NCI-H2171 (cell line): ENCODE measurements at regions not wholly inside any gene's neighbourhood (a gene's known extent, or its start where the extent isn't known, plus 50 kb on each side); places are given as distances from the start of the nearest gene placed in this dataset.

Source experiments
- DNase-seq: peaks from one replicate; lab custom pipeline; 2025; lab: John Stamatoyannopoulos, UW

DNA sequence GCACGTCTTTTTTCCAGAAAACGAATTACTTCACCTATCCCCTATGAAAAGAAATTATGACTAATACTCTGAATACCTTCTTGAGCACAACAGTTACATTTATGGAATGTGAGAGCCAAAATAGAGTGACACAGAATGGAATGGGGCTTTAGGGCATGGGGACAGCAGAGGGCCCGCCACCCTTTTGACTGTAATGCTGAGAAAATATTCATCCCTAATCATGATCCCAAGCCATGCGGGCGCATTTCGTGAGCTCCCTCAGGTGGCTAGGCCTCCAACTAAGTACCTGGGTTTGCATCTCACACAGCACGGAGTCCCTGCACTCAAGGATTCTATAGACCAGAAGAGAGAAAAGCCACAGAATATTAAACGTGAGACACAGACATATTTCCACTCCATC is 212.6 kb downstream of the SOD2 start:
- DNase-seq, result no peak

DNA sequence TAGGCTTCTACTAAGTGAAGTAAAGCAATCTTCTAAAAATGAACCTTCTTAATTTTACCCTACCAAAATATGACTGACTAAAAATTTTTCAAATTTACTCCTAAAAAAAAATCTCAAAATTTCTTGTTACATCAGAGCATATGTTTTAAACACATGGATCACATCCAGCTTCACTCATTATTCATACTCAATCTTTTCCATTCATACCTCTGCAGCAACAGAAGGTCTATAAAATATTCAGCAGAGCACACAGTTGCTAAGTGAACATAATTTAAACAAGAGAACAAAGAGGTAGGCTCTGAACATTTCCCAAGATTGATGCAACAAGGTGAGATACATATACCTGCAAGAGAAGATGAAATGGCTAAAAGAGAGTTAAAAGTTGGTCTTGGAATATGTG is 213.9 kb downstream of the SOD2 start:
- no peak for DNase-seq

DNA sequence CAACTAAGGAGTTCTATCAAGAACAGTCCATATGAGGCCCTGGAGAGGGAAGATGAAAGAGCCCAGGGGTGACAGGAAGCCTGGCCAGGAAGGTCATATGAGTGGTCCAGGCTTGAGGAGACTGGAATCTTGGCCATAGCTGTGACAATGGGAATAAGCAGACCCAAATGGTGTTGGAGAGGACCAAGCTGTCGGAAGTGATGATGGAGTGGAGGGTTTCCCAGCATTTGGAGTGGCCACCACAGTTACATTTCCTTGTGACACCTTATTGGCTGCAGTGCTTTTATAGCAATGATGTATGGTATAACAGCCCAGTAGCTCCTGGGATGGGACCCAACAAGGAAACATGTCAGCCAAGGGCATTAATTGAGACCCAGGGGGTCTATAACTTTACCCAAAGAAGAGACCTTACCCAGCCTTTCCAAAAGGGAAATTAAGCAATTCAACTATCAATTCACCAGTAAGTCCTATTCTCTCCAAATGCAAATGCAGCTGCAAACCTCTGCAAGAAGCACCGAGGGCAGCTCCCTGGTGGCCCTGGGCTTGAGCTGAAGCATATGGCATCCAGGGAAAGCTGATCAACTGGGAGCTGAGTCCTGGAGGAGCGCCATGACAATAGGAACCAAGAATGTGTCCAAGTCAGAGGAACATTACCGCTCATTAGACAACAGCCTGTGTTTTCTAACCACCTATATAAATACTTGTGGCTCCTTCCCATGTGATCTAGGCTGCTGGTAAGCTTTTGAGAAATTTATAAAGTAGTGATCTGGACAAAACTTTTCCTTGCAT is 219.4 kb downstream of the SOD2 start:
- no peak for DNase-seq

DNA sequence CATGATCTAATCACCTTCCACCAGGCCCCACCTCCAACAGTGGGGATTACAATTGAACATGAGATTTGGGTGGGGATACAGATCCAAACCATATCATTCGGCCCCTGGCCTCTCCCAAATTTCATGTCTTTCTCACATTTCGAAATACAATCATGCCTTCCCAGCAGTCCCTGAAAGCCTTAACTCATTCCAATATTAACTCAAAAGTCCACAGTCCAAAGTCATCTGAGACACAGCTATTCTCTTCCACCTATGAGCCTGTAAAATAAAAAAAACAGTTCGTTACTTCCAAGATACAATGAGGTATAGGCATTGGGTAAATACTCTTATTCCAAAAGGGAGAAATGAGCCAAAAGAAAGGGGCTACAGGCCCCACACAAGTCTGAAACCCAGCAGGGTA is 222.6 kb downstream of the SOD2 start:
- no peak for DNase-seq

DNA sequence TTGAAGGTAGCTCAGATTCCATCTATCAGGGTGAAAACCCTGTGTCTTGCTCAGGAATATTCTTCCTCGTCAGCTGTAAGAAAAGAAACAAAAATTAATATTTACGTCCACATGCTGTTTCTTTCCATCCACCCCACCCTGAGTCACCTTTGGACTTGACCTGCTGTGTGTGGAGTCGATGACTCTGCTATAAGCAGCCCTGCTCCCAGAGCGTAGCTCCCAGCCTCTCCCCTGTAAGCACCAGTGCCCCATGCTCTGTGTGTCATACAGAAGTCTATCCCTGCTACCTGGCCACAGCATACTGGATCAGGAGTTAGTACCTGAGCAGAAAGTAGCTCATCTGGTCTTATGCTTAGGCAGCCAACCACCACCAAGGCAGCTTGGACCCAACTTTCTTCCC is 223.6 kb downstream of the SOD2 start:
- no peak for DNase-seq

DNA sequence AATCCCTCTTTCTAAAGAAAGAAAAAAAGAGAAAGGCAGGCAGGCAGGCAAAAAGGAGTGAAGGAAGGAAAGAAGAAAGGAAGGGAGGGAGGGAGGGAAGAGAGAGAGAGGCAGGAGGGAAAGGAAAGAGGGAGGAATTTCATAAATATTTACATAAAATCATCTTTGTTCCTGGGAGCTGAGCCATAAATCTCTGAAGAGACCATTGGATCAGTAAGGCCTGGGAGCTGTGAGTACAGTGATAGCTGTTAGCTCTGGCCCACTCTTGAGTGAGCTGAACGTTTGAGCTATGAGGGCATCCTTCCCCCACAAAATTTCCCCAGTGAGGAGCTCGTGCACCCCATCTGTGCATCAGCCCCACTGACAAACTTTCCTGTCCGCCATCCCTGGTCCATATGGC is 224.0 kb downstream of the SOD2 start:
- DNase-seq, result no peak

DNA sequence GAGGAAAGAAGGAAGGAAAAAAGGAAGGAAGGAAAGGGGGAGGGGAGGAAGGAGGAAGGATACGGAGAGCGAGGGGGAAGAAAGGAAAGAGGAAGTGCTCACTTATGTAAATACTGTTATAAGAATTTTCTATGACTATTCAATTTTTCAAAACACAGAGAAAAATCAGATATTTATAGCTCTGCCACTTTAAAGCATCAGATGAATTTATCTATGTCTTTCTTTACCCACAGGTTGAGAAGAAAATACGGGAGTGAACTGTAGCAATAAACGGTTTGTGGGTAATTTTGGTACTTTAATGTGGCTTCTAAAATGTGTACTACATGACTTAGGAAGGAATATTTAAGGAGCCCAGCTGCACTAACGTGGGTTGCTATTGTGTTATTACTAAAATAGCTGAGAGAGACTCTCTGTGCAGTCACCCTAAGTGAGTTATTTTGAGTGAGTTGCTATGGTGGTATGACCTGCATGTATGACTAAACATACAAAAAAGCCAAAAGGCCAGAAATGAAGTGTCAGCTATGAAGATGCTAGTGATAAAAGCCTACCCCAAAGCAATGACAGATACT is 225.5 kb downstream of the SOD2 start:
- DNase-seq, result no peak

DNA sequence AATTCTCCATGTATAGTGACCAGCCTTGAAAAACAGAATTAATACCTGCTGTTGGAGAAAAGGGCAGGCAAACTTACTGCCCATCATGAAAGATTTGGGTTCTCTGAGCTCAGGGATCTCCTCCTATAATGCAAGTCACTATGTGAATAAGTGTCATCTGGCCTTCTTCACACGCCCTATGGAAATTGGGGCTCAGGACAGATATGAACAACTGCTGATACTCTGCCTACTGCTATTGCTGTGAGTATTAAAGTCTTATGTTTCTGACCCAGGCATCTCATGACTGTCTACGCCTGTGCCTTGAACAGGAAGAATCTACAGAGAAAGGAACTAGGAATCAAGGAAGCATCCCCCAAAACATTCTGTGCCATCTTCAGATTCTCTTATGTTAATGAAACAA is 226.1 kb downstream of the SOD2 start:
- no peak for DNase-seq

DNA sequence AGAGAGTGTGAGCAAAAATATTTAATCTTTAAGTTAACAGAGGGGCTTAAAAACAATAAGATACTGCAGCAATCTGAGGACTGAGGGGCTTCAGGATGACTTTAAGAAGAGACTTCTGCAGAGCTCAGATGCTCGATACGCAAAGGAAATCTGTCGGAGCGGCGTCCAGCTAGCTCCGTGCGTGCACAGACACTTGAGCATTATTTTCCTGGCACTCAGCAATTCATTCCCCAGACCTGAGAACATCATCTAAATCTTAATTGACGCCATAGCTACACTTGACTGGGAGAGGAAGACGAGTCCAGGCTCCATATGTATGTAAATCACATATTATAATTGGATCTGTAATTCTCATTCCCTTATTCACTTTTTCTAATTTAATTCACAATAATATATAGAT is 228.2 kb downstream of the SOD2 start:
- DNase-seq, result no peak

DNA sequence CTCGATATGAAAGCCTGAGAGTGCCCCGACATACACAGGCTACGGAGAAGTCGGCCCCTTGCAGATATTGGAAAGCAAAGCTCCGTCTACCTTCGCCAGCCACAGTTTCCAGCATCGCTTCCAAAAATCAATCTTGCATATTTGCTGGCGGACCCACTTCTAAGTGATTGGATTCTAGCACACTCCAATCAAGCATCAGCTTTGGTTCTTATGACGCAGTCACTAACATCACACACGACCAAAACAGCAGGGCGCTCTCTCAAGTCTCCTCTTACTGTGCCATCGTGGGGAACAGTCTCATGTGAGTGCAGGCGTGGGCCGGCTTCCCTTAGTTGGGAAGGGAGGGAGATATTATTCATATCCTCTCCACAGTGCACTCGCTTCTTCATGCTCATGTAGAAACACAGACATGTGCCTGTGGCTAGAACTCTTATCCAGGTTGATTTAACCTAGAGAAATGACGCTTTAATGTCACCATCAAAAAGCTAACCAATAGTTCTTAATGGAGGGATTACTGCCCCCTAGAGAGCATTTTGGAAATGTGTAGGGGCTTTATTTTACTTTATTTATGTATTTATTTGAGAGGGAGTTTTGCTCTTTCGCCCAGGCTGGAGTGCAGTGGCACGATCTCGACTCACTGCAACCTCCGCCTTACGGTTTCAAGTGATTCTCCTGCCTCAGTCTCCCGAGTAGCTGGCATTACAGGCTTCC is 229.8 kb downstream of the SOD2 start:
- DNase-seq, result no peak

DNA sequence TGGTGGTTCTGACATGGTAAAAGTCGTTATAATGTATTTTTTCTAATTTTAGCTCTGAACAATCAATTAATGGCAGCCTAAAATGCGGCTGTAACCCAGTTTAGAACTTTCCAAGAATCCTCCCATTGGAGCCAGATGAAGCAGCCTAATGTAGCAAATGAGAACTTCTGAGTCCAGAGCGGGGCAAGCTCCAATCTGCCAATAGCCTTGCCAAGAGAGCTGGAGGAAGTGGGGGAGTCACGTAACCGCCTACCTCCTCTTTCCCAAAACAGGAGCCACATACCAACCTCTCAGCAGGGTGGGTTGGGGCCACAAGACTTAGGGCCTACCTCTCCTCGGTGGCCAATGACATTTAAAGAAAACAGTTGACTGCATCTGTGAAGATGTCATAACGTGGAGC is 230.6 kb downstream of the SOD2 start:
- DNase-seq, result no peak

DNA sequence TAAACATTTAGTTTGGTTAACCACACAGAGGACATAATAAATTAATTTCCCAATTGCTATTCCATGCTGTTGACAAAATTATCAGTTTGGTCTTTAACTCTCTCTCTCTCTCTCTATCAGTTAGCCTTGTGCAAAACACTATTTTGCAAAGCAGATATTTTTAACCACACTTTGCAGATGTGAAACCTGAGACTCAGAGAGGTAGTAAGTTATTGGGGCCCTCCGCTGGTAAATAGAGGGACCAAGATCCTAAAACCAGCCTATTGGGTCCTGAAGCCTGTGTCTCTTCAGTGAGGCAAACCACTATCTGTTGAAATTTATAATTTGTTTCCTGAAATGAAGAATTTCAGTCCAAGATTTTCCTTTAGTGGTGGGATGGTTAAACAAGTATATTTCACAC is 231.0 kb downstream of the SOD2 start:
- no peak for DNase-seq

DNA sequence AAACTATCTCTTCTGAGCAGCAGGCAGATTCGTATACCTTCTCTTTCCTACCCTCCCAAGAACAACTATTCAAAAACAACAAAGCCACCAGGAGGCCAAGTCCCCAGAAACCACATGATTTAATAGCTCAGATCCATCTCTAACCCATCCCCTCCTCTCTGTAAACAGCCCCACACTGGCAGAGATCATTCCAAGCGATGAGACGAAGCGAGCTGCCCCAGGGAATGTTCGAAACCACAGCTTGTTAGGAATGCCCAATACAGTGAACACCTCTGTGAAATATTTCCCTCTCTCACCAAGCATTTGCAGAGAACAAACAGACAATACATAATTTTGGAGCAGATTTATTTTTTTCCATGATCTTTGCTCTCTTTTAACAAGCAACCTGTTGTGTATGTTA is 231.8 kb downstream of the SOD2 start:
- no peak for DNase-seq

DNA sequence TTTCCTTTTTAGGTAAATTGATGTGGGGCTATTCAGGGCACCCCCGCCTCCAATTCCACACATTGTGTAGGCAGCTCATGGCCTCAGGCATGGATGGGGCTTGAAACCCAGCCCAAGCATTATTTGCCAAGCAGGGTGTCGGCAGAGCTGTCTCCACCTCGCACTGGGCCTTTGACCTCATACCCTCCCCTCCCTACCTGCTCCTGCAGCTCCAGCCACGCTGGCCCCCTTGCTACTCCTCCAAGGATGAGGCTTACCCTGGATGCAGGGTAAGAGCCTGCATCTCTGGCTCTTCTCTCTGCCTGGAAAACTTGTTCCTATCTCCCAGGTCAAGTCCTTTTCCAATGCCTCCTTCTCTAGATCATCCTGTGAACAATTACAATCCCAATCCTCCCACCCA is 232.6 kb downstream of the SOD2 start:
- DNase-seq, result no peak

DNA sequence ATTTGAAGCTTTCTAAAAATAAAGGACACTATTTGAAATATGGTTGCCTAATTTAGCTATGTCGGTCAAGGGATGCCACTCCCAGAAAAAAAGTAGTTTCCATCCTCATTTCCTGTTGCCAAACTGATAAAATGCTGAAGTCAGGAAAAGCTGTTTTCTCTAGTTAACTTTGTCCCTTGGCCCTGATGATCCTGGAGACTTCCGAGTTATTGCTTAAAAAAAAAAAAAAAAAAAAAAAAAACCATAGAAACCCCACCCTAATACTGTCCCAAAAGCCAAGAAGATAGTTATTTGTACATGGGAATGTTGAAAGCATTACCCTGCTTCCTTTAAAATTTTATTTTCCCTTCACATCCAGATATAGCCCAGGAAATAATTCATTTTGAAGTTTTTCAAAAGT is 236.7 kb downstream of the SOD2 start:
- no peak for DNase-seq

DNA sequence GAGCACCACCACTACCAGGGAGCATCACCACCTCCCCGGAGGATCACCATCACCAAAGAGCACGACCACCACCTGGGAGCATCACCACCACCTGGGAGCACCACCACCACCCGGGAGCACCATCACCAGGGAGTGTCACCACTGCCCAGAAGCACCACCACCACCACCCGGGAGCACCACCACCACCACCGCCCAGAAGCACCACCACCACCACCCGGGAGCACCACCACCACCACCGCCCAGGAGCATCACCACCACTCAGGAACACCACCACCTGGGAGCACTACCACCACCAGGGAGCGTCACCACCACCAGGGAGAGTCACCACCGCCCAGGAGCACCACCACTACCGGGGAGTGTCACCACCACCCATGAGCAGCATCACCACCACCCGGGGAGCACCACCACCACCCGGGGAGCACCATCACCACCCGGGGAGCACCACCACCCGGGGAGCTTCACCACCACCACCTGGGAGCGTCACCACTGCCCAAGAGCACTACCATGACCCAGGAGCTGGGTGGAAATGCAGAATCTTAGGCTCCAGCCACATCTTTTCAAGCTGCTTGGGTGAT is 237.3 kb downstream of the SOD2 start:
- DNase-seq, result no peak

DNA sequence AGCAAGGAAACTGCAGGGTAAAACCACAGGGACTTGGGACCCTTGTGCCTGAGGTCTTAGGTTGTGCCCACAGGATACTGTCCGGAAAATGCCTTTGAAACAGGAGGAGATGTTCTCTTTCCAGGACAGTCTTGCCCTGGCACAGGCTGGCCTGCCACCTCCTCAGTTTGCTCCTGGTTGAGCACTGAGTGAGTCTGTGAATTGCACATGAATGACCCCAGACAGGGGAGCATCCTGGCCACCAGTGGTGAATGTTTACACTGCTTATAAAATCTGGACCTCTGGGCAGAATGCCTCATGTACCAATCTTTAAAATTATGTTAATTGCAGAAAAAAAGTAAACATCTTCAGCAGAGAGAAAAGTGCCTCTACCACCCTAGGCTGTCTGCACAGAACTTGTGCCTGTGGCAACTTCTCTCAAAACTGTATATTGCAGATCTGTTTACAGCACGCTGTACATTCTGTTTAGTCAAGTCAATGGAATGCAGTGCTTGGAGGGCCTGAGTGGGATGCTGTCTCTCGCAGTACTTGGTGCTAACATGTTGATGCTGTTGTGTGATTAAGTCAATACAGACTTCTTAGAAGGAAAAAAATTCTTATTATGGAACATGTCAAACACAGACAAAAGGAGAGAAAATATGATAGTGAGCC is 242.1 kb downstream of the SOD2 start:
- DNase-seq, result no peak

DNA sequence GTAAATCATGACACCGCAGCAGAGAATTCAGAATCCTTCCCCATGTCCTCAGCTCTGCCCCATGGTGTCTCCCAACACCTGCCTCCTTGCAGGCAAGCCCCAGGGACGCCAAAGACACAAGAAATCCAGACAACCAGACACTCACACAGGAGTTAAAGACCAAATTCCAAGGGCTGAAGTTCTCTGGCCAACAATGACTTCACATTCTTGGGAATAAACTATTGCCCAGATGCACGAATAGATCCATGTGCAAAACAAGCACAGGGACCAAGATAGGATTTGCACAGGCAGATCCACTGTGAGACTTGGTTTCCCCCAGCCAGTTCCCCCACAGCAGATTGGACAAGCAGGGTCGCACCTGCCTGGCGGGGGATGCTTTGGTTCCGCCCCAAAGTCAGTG is 246.7 kb downstream of the SOD2 start:
- no peak for DNase-seq

DNA sequence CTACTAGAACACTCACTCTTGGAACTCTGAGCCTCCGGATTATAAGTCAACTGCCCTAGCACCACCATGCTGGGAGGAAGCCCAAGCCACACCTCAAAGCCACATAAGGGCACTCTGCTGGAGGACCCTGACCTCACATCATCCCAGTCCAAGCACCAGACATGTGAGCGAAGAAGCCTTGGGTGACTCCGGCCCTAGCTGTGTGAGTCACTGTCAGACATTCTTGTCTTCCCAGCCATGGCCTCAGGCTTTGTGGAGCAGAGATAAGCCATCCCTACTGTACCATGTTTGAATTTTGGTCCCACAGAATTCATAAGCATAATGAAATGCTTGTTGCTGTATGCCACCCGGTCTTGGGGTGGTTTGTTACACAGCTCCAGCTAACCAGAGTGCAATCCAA is 247.7 kb downstream of the SOD2 start:
- DNase-seq, result no peak

DNA sequence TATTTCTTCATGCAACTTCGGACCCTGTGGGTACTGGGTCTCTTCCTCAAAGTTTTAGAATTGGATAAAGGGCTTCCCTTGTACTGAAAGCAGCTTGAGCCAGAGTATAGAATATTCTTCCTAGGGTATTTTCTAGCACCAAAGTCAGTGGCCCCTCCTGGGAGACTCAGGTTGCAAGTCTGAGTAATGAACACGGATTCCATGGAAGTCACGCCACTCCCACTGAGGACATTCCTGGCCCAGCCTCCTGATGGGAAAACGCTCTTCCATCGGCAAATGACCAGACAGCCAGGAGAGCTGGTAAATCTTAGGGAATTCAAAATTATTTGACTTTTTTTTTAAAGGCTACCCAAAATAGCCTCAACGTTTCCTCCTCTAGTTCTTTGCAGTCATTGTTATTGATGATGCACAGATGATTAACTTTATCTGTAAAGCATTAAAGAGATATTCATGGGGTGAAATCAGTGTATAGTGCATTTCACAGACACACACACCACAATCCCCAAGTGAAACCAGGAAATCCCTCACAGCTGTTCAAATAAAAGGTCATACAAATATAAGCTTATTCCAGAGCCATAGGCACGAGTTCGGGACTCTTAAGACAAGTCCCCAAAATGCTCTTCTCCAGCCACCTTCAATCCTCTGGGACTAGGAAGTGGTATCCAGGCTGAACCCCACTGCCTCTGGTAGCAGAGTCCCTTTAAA is 248.8 kb downstream of the SOD2 start:
- DNase-seq, result no peak

DNA sequence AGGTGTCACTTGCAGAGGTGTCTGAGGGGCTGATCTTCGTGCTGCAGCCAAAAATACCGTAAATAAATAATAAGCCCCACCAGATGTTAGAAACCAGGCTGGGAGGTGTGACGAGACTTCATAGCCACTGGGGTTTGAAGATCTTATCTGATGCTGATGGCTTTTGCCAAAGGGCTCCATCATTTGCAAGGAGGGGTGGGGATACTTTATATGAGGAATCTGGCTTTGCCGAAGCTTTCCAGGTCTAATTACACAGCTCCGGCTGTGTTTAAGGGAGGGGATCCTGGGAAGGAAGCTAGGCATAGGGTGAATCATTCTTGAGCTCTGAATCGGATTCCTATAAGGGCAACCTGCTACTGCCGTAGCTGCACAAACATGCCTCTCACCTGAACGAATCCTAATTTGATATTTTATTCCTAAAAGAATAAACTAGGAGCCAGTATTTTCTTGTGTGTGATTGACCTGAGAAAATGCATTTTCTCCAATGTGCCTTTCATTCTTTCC is 249.6 kb downstream of the SOD2 start:
- peak; percentile 66 for DNase-seq

DNA sequence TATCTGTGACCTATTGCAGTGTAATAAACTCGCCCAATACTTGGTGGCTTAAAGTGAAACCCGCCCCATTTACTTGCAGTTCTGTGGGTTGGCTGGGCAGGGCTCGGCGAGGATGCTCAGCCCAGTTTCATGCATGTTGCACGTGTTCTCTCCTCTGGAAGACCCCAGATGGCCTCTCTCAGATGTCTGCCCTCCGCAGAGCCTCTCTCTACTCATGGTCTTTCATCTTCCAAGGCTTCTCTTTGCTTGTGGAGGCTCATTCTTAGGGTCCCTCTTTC is 251.4 kb downstream of the SOD2 start:
- DNase-seq, result no peak
